ENCODE measurements at regions not wholly inside any gene's neighbourhood (a gene's known extent, or its start where the extent isn't known, plus 50 kb on each side); places are given as distances from the start of the nearest gene placed in this dataset.

GRCh38 chr7:117937753-117938483, 64.7 kb upstream of the CTTNBP2 start:
- TF ChIP-seq CTCF (IDR thresholded peaks at IDR 0.05) (no peak), POLR2A (IDR thresholded peaks at IDR 0.05) (no peak)
